ENCODE measurements at regions not wholly inside any gene's neighbourhood (a gene's known extent, or its start where the extent isn't known, plus 50 kb on each side); places are given as distances from the start of the nearest gene placed in this dataset.

DNA sequence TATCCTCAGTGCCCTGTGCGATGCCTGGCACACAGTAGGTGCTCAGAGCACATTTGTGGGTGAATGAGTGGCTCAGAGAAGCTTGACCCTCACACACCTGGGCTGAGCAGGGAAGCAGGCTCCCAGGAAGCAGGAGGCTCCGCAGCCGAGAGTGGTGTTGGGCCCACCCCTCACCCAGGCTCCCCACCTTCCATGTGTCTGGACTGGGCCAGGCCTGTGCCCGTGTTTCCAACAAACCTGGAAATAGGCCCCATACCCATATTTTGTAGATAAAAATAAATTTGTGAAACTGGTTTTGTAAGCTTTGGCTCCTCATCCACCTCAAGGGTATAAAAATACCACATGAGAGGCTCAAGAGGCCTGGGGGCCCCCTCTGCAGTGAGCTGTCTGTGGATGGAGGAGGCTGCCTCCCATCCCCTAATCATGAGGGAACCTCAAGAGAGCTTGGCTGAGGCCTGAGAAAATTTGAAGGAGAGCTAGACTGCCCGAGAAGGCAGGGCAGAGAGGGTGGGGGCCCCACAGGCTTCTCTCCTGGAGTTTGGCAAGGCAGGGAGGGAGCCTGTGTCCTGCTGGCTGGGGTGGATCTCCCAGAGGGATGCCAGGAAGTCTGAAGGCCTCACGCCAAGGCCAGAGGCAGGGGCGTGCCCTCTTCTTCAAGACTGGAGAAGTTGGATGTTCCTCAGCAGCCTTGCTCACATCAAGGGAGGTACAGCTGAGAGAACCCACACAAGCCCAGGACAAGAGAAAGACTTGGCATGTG, 147.0 kb upstream of the NECTIN1 start:
- DNase-seq (ENCODE audit: low spot score) (no peak), FAIRE-seq (no peak), ATAC-seq (no peak)
- no peak overlapping the region for H3K9ac ChIP-seq (ENCODE audit: insufficient read depth, low read depth, low read length)
- WGBS (ENCODE audit: low lambda C conversion rate), result 14% methylated on average over 5 of the region's 7 CpGs
- no peak overlapping the region for H3K27ac ChIP-seq (ENCODE audit: extremely low read length, insufficient read depth, low read length)
- no peaks in the 10 kb centered on the region for H3K4me1 ChIP-seq (ENCODE audit: insufficient read depth, low read length)
- CTCF ChIA-PET (ENCODE audit: low intra/inter-chr PET ratio, low total read pairs), result no interaction called here
- no peaks in the 10 kb centered on the region for H4K20me1 ChIP-seq (ENCODE audit: insufficient read depth, low read length)
- in situ Hi-C loops (cut with HindIII; ENCODE audit: extremely low pct_ligation_motif_present, low pct_unique_long_range_greater_than_20kb) (no loop called here), intact Hi-C loops (cut with micrococcal nuclease; ENCODE audit: unreplicated experiment) (no loop called here)
- H3K79me2 ChIP-seq (ENCODE audit: insufficient read depth, low read length), result no peaks in the 10 kb centered on the region
- POLR2A ChIA-PET, result no interaction called here
- TF ChIP-seq ARNT (IDR thresholded peaks at IDR 0.05) (no peak), FOXO1 (CRISPR knock-in tag; IDR thresholded peaks at IDR 0.05) (no peak), TFDP1 (CRISPR knock-in tag; IDR thresholded peaks at IDR 0.05; ENCODE audit: borderline replicate concordance) (no peak)
- H3K9me3 ChIP-seq (ENCODE audit: low read length), result no peaks in the 10 kb centered on the region
- H3K4me2 ChIP-seq (ENCODE audit: low read depth, low read length), result no peak overlapping the region
- no peak overlapping the region for H3K4me3 ChIP-seq (replicated peaks in 1 of 3; ENCODE audit: insufficient read depth in 1 of 3, low read depth in 2 of 3, low read length in 3 of 3)
- no peak overlapping the region for H2AFZ ChIP-seq (ENCODE audit: low read length)
- H3K27me3 ChIP-seq (ENCODE audit: control insufficient read depth in 1 of 2, insufficient read depth in 2 of 2, low read length in 2 of 2), result peaks cover 2 to 53% of the 10 kb centered on the region in 2 experiments; a peak in 4 of 5 replicates
- no TSS peak for BruUV-seq (replicated peaks)
- no peaks in the 10 kb centered on the region for H3K36me3 ChIP-seq (replicated peaks in 1 of 2; ENCODE audit: control insufficient read depth in 1 of 2, insufficient read depth in 2 of 2, low read length in 2 of 2)

- BruUV-seq (replicated peaks), result no TSS peak
- FAIRE-seq (no peak), ATAC-seq (no peak), DNase-seq (ENCODE audit: low spot score) (no peak)
- no peaks in the 10 kb centered on the region for H4K20me1 ChIP-seq (ENCODE audit: insufficient read depth, low read length)
- H3K9me3 ChIP-seq (ENCODE audit: low read length), result no peaks in the 10 kb centered on the region
- H3K9ac ChIP-seq (ENCODE audit: insufficient read depth, low read depth, low read length), result no peak overlapping the region
- no peaks in the 10 kb centered on the region for H3K4me1 ChIP-seq (ENCODE audit: insufficient read depth, low read length)
- intact Hi-C loops (cut with micrococcal nuclease; ENCODE audit: unreplicated experiment), result no loop called here
- ChIA-PET POLR2A (no interaction called here), CTCF (ENCODE audit: low intra/inter-chr PET ratio, low total read pairs) (no interaction called here)
- H3K4me2 ChIP-seq (ENCODE audit: low read depth, low read length), result no peak overlapping the region
- no peak overlapping the region for H2AFZ ChIP-seq (ENCODE audit: low read length)
- 28% methylated on average over 11 of the region's 15 CpGs for WGBS (ENCODE audit: low lambda C conversion rate)
- in situ Hi-C loops (cut with HindIII; ENCODE audit: extremely low pct_ligation_motif_present, low pct_unique_long_range_greater_than_20kb), result no loop called here
- H3K4me3 ChIP-seq (replicated peaks in 1 of 3; ENCODE audit: insufficient read depth in 1 of 3, low read depth in 2 of 3, low read length in 3 of 3), result no peak overlapping the region
- no peak overlapping the region for H3K27ac ChIP-seq (ENCODE audit: extremely low read length, insufficient read depth, low read length)
- H3K27me3 ChIP-seq (ENCODE audit: control insufficient read depth in 1 of 2, insufficient read depth in 2 of 2, low read length in 2 of 2), result peaks cover 2 to 52% of the 10 kb centered on the region in 2 experiments; a peak in 4 of 5 replicates
- H3K36me3 ChIP-seq (replicated peaks in 1 of 2; ENCODE audit: control insufficient read depth in 1 of 2, insufficient read depth in 2 of 2, low read length in 2 of 2), result no peaks in the 10 kb centered on the region
- H3K79me2 ChIP-seq (ENCODE audit: insufficient read depth, low read length), result no peaks in the 10 kb centered on the region
- TF ChIP-seq NR1H2 (CRISPR knock-in tag; IDR thresholded peaks at IDR 0.05; ENCODE audit: borderline replicate concordance, low read depth), result no peak
- TF ChIP-seq SIN3A (IDR thresholded peaks at IDR 0.05; ENCODE audit: borderline replicate concordance, low read depth, low read length), result no peak
- no peak for TF ChIP-seq CHD4 (IDR thresholded peaks at IDR 0.05; ENCODE audit: borderline replicate concordance, low read length)
- no peak for TF ChIP-seq ZNF121 (CRISPR knock-in tag; IDR thresholded peaks at IDR 0.05)
- no peak for TF ChIP-seq ZNF660 (CRISPR knock-in tag; IDR thresholded peaks at IDR 0.05; ENCODE audit: borderline replicate concordance, low read depth)
- no peak for TF ChIP-seq ZNF720 (CRISPR knock-in tag; IDR thresholded peaks at IDR 0.05)
- no peak for TF ChIP-seq HDAC2 (CRISPR knock-in tag; IDR thresholded peaks at IDR 0.05)
- no peak for TF ChIP-seq DNMT1 (CRISPR knock-in tag; IDR thresholded peaks at IDR 0.05)
- TF ChIP-seq ZNF468 (CRISPR knock-in tag; IDR thresholded peaks at IDR 0.05), result no peak
- no peak for TF ChIP-seq HOXA9 (CRISPR knock-in tag; IDR thresholded peaks at IDR 0.05; ENCODE audit: borderline replicate concordance)
Measured at GRCh38 chr11:119874660-119875238, 145.7 kb upstream of the NECTIN1 start.

Data from HepG2 (cell line).